Upper lobe of left lung (tissue), 4 donors: ENCODE measurements at regions not wholly inside any gene's neighbourhood (a gene's known extent, or its start where the extent isn't known, plus 50 kb on each side); places are given as distances from the start of the nearest gene placed in this dataset.

Source experiments
- EP300 ChIP-seq, 4 donors: sonication (generic); formaldehyde crosslinking; IDR thresholded peaks; one replicate each; pipeline ENCODE4 v1.5.1; 2017; ENCODE audit warnings: antibody characterized with exemption in 4 of 4, control low read depth in 2 of 4
- TF ChIP-seq, protein P1 (sequence below), 6 experiments: fragments of 450-650 bp in 4 of 6; fragments of 200-600 bp in 2 of 6; sonication (generic) in 2 of 6; IDR thresholded peaks; one replicate each; pipeline ENCODE4 v1.5.1; 2016 to 2019; ENCODE audit warnings: antibody characterized with exemption in 6 of 6

DNA sequence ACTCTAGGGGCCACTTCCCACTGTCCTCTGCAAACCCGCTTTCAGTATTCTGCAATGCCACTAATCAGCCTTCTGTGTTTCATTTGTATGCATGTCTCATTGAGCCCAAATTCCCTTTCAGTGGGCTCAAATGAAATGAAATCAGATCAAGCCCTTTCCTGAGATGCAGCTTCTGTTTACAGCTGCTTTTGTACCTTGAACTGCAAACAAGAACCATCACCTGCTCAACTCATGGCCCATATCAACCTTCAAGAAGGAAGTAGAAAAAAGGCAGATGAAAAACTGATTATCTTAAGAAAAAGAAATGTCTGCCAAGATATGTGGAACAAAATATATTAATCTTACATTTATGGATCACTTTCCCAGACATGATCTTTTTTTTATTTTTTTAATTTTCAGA lies 141.1 kb upstream of the ARHGAP42 start:
- no peak for TF ChIP-seq EP300 (IDR thresholded peaks at IDR 0.05)
- TF ChIP-seq, protein P1, sequence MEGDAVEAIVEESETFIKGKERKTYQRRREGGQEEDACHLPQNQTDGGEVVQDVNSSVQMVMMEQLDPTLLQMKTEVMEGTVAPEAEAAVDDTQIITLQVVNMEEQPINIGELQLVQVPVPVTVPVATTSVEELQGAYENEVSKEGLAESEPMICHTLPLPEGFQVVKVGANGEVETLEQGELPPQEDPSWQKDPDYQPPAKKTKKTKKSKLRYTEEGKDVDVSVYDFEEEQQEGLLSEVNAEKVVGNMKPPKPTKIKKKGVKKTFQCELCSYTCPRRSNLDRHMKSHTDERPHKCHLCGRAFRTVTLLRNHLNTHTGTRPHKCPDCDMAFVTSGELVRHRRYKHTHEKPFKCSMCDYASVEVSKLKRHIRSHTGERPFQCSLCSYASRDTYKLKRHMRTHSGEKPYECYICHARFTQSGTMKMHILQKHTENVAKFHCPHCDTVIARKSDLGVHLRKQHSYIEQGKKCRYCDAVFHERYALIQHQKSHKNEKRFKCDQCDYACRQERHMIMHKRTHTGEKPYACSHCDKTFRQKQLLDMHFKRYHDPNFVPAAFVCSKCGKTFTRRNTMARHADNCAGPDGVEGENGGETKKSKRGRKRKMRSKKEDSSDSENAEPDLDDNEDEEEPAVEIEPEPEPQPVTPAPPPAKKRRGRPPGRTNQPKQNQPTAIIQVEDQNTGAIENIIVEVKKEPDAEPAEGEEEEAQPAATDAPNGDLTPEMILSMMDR (IDR thresholded peaks at IDR 0.05), result no peak
